SK-N-SH treated with all-trans-retinoic acid at 6 μM for 48 hours (cell line): ENCODE measurements at regions not wholly inside any gene's neighbourhood (a gene's known extent, or its start where the extent isn't known, plus 50 kb on each side); places are given as distances from the start of the nearest gene placed in this dataset.

Source experiments
- ATAC-seq: fragments of 200-7000 bp; cut with Tn5 transposase; 3 replicates; pipeline ENCODE4 v1.9.1; 2020; ENCODE audit warnings: mild to moderate bottlenecking, moderate library complexity
- ARNTL ChIP-seq: fragments of 450-650 bp; formaldehyde crosslinking; IDR thresholded peaks from 2 replicates; pipeline ENCODE4 v1.5.0; 2020; ENCODE audit warnings: low read depth, mild to moderate bottlenecking, moderate library complexity, borderline replicate concordance
- BACH2 ChIP-seq: fragments of 250-450 bp; sonication (Bioruptor Pico); IDR thresholded peaks from 2 replicates; pipeline ENCODE4 v1.9.0; 2021; ENCODE audit warnings: mild to moderate bottlenecking, borderline replicate concordance
- ESRRG ChIP-seq: fragments of 250-450 bp; sonication (Bioruptor Pico); IDR thresholded peaks from 2 replicates; pipeline ENCODE4 v1.6.1; 2021; ENCODE audit warnings: mild to moderate bottlenecking
- GLIS3 ChIP-seq: fragments of 250-450 bp; sonication (Bioruptor Pico); IDR thresholded peaks from 2 replicates; pipeline ENCODE4 v1.5.0; 2020; ENCODE audit warnings: mild to moderate bottlenecking, moderate library complexity
- ISL1 ChIP-seq: fragments of 250-450 bp; sonication (Bioruptor Pico); IDR thresholded peaks from 2 replicates; pipeline ENCODE4 v2.1.2; 2022; ENCODE audit warnings: mild to moderate bottlenecking, moderate library complexity
- OSR1 ChIP-seq: fragments of 250-450 bp; sonication (Bioruptor Pico); IDR thresholded peaks from 2 replicates; pipeline ENCODE4 v1.8.0; 2022; ENCODE audit warnings: moderate library complexity, mild to moderate bottlenecking, inconsistent platforms
- PPARA ChIP-seq: fragments of 250-450 bp; sonication (Bioruptor Pico); IDR thresholded peaks from 2 replicates; pipeline ENCODE4 v1.5.0; 2020; ENCODE audit warnings: mild to moderate bottlenecking, borderline replicate concordance
- RARB ChIP-seq: fragments of 250-450 bp; sonication (Bioruptor Pico); IDR thresholded peaks from 2 replicates; pipeline ENCODE4 v1.8.0; 2021; ENCODE audit warnings: mild to moderate bottlenecking, moderate library complexity
- SNAI2 ChIP-seq: fragments of 250-450 bp; sonication (Bioruptor Pico); IDR thresholded peaks from 2 replicates; pipeline ENCODE4 v1.5.0; 2020; ENCODE audit warnings: mild to moderate bottlenecking, moderate library complexity
- TCF4 ChIP-seq: fragments of 250-450 bp; sonication (Bioruptor Pico); IDR thresholded peaks from 2 replicates; pipeline ENCODE4 v1.8.0; 2021; ENCODE audit warnings: mild to moderate bottlenecking, moderate library complexity, borderline replicate concordance
- TOX ChIP-seq: fragments of 250-450 bp; sonication (Bioruptor Pico); IDR thresholded peaks from 2 replicates; pipeline ENCODE4 v1.8.0; 2021; ENCODE audit warnings: mild to moderate bottlenecking, moderate library complexity, borderline replicate concordance
- TSHZ2 ChIP-seq: fragments of 250-450 bp; sonication (Bioruptor Pico); IDR thresholded peaks from 2 replicates; pipeline ENCODE4 v1.5.0; 2020; ENCODE audit warnings: mild to moderate bottlenecking, moderate library complexity
- ZC3H10 ChIP-seq: fragments of 250-450 bp; sonication (Bioruptor Pico); IDR thresholded peaks from 2 replicates; pipeline ENCODE4 v1.5.1; 2021; ENCODE audit warnings: mild to moderate bottlenecking, moderate library complexity
- ZFP3 ChIP-seq: fragments of 250-450 bp; sonication (Bioruptor Pico); IDR thresholded peaks from 2 replicates; pipeline ENCODE4 v1.5.0; 2020; ENCODE audit warnings: mild to moderate bottlenecking, moderate library complexity
- ZNF565 ChIP-seq: fragments of 450-650 bp; formaldehyde crosslinking; conservative IDR thresholded peaks from 2 replicates; pipeline ENCODE4 v1.5.0; 2020; ENCODE audit warnings: low read depth, mild to moderate bottlenecking, moderate library complexity
- ZNF70 ChIP-seq: fragments of 450-650 bp; formaldehyde crosslinking; IDR thresholded peaks from 2 replicates; pipeline ENCODE4 v1.5.0; 2020; ENCODE audit warnings: mild to moderate bottlenecking, moderate library complexity
- TF ChIP-seq, protein P1 (sequence below): fragments of 250-450 bp; sonication (Bioruptor Pico); IDR thresholded peaks from 2 replicates; pipeline ENCODE4 v1.8.0; 2020; ENCODE audit warnings: mild to moderate bottlenecking, moderate library complexity, borderline replicate concordance
- TF ChIP-seq, protein P2 (sequence below): fragments of 250-450 bp; sonication (Bioruptor Pico); IDR thresholded peaks from 2 replicates; pipeline ENCODE4 v1.5.1; 2020; ENCODE audit warnings: low read depth, mild to moderate bottlenecking, moderate library complexity
- TF ChIP-seq, protein P3 (sequence below): fragments of 250-450 bp; sonication (Bioruptor Pico); IDR thresholded peaks from 2 replicates; pipeline ENCODE4 v1.8.0; 2021; ENCODE audit warnings: low read depth, mild to moderate bottlenecking, moderate library complexity, borderline replicate concordance
- TF ChIP-seq, protein P4 (sequence below): fragments of 250-450 bp; sonication (Bioruptor Pico); IDR thresholded peaks from 2 replicates; pipeline ENCODE4 v1.5.1; 2021; ENCODE audit warnings: mild to moderate bottlenecking, moderate library complexity

DNA sequence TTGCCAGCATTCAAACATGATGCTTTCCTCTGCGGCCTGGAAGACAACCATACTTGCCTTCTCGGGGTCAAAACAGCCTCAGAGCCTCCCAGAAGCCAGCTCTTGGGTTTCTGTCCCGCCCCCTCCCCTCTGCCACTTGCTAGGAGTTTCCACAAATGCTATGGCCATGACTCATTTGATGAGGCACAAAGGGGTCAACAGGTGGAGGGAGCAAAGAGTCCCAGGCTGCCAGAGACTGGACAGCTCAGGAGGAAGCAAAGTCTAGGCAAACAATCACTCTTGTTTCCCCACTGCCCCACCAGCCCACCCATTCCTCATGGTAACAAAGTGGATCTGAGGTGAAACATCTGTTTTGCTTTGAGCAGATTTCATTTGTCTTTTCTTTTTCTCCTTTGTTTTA lies 551.1 kb downstream of the TNS1 start:
- TF ChIP-seq SNAI2 (CRISPR knock-in tag) (no peak), ARNTL (CRISPR knock-in tag) (no peak), TCF4 (CRISPR knock-in tag) (no peak), ESRRG (no peak), TSHZ2 (CRISPR knock-in tag) (no peak), ZC3H10 (no peak), TOX (CRISPR knock-in tag) (no peak)
- TF ChIP-seq, protein P1, sequence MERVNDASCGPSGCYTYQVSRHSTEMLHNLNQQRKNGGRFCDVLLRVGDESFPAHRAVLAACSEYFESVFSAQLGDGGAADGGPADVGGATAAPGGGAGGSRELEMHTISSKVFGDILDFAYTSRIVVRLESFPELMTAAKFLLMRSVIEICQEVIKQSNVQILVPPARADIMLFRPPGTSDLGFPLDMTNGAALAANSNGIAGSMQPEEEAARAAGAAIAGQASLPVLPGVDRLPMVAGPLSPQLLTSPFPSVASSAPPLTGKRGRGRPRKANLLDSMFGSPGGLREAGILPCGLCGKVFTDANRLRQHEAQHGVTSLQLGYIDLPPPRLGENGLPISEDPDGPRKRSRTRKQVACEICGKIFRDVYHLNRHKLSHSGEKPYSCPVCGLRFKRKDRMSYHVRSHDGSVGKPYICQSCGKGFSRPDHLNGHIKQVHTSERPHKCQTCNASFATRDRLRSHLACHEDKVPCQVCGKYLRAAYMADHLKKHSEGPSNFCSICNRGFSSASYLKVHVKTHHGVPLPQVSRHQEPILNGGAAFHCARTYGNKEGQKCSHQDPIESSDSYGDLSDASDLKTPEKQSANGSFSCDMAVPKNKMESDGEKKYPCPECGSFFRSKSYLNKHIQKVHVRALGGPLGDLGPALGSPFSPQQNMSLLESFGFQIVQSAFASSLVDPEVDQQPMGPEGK (CRISPR knock-in tag): no peak
- ATAC-seq: peak; percentile 62; the same call in 2 of the 3 replicates

- no peak for ATAC-seq
- TF ChIP-seq SNAI2 (CRISPR knock-in tag): no peak
- no peak for TF ChIP-seq ZNF70 (CRISPR knock-in tag)
- TF ChIP-seq PPARA (CRISPR knock-in tag): no peak
- TF ChIP-seq TCF4 (CRISPR knock-in tag): no peak
- no peak for TF ChIP-seq GLIS3 (CRISPR knock-in tag)
- TF ChIP-seq, protein P2, sequence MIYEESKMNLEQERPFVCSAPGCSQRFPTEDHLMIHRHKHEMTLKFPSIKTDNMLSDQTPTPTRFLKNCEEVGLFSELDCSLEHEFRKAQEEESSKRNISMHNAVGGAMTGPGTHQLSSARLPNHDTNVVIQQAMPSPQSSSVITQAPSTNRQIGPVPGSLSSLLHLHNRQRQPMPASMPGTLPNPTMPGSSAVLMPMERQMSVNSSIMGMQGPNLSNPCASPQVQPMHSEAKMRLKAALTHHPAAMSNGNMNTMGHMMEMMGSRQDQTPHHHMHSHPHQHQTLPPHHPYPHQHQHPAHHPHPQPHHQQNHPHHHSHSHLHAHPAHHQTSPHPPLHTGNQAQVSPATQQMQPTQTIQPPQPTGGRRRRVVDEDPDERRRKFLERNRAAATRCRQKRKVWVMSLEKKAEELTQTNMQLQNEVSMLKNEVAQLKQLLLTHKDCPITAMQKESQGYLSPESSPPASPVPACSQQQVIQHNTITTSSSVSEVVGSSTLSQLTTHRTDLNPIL (CRISPR knock-in tag): no peak
- TF ChIP-seq OSR1: no peak
- no peak for TF ChIP-seq ESRRG
- no peak for TF ChIP-seq TSHZ2 (CRISPR knock-in tag)
- TF ChIP-seq BACH2 (CRISPR knock-in tag): no peak
- TF ChIP-seq, protein P3, sequence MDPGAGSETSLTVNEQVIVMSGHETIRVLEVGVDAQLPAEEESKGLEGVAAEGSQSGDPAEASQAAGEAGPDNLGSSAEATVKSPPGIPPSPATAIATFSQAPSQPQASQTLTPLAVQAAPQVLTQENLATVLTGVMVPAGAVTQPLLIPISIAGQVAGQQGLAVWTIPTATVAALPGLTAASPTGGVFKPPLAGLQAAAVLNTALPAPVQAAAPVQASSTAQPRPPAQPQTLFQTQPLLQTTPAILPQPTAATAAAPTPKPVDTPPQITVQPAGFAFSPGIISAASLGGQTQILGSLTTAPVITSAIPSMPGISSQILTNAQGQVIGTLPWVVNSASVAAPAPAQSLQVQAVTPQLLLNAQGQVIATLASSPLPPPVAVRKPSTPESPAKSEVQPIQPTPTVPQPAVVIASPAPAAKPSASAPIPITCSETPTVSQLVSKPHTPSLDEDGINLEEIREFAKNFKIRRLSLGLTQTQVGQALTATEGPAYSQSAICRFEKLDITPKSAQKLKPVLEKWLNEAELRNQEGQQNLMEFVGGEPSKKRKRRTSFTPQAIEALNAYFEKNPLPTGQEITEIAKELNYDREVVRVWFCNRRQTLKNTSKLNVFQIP (CRISPR knock-in tag): no peak
- TF ChIP-seq ZNF565 (CRISPR knock-in tag): no peak
- TF ChIP-seq ARNTL (CRISPR knock-in tag): no peak
- no peak for TF ChIP-seq RARB (CRISPR knock-in tag)
These were observed 553.4 kb downstream of the TNS1 start for GRCh38 chr2:217449444-217449843.

- ATAC-seq: no peak
- no peak for TF ChIP-seq TSHZ2 (CRISPR knock-in tag)
- TF ChIP-seq PPARA (CRISPR knock-in tag): no peak
- TF ChIP-seq ZNF565 (CRISPR knock-in tag): no peak
- no peak for TF ChIP-seq ZFP3 (CRISPR knock-in tag)
- no peak for TF ChIP-seq TOX (CRISPR knock-in tag)
- TF ChIP-seq, protein P1 (CRISPR knock-in tag): no peak
- TF ChIP-seq, protein P4, sequence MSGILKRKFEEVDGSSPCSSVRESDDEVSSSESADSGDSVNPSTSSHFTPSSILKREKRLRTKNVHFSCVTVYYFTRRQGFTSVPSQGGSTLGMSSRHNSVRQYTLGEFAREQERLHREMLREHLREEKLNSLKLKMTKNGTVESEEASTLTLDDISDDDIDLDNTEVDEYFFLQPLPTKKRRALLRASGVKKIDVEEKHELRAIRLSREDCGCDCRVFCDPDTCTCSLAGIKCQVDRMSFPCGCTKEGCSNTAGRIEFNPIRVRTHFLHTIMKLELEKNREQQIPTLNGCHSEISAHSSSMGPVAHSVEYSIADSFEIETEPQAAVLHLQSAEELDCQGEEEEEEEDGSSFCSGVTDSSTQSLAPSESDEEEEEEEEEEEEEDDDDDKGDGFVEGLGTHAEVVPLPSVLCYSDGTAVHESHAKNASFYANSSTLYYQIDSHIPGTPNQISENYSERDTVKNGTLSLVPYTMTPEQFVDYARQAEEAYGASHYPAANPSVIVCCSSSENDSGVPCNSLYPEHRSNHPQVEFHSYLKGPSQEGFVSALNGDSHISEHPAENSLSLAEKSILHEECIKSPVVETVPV (CRISPR knock-in tag): no peak
- TF ChIP-seq ISL1 (CRISPR knock-in tag): no peak
These were observed 553.9 kb downstream of the TNS1 start for GRCh38 chr2:217448860-217449259.
